ENCODE measurements at regions not wholly inside any gene's neighbourhood (a gene's known extent, or its start where the extent isn't known, plus 50 kb on each side); places are given as distances from the start of the nearest gene placed in this dataset.

DNA sequence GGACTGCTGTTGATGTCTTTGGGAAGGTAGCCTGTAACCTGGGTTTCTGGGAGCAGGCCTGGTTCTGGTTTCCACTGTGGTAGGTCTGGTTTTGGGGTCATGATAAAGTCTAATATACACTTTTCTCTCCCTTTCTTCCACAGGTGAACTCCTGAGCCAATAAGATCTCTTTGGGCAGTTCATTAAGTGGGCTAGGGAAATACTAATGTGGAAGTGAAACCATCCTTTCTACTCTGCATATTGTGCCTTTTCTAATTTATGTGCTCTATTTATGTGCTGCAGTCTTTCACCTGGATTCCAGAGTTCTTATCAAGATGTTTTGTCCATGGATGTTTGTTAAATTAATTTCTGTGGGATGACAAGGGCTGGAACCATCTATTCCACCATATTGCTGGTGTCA is 165.7 kb upstream of the PTPRK start (continued):
- TF ChIP-seq, protein P1, sequence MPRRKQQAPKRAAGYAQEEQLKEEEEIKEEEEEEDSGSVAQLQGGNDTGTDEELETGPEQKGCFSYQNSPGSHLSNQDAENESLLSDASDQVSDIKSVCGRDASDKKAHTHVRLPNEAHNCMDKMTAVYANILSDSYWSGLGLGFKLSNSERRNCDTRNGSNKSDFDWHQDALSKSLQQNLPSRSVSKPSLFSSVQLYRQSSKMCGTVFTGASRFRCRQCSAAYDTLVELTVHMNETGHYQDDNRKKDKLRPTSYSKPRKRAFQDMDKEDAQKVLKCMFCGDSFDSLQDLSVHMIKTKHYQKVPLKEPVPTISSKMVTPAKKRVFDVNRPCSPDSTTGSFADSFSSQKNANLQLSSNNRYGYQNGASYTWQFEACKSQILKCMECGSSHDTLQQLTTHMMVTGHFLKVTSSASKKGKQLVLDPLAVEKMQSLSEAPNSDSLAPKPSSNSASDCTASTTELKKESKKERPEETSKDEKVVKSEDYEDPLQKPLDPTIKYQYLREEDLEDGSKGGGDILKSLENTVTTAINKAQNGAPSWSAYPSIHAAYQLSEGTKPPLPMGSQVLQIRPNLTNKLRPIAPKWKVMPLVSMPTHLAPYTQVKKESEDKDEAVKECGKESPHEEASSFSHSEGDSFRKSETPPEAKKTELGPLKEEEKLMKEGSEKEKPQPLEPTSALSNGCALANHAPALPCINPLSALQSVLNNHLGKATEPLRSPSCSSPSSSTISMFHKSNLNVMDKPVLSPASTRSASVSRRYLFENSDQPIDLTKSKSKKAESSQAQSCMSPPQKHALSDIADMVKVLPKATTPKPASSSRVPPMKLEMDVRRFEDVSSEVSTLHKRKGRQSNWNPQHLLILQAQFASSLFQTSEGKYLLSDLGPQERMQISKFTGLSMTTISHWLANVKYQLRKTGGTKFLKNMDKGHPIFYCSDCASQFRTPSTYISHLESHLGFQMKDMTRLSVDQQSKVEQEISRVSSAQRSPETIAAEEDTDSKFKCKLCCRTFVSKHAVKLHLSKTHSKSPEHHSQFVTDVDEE (CRISPR knock-in tag; IDR thresholded peaks at IDR 0.05) = no peak

DNA sequence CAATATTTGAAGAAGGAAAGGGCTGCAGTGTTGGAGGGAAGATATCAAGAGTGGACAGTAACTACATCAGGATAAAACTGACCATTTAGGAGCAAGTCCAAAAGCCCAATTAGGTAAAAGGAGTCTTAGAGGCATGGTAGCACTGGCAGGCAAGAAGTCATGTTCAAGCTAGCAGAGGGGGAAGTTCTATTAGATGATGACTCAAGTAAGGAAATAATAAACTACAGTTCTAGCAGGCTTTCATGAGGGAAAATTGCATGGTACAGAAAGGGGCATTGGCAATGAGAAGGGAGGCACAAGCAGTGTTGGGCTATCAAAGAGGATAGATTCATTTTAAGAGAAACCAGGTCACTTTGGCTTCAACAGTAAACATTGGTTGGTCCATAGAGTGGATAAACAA is 156.1 kb upstream of the PTPRK start:
- TF ChIP-seq, protein P2, sequence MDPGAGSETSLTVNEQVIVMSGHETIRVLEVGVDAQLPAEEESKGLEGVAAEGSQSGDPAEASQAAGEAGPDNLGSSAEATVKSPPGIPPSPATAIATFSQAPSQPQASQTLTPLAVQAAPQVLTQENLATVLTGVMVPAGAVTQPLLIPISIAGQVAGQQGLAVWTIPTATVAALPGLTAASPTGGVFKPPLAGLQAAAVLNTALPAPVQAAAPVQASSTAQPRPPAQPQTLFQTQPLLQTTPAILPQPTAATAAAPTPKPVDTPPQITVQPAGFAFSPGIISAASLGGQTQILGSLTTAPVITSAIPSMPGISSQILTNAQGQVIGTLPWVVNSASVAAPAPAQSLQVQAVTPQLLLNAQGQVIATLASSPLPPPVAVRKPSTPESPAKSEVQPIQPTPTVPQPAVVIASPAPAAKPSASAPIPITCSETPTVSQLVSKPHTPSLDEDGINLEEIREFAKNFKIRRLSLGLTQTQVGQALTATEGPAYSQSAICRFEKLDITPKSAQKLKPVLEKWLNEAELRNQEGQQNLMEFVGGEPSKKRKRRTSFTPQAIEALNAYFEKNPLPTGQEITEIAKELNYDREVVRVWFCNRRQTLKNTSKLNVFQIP (CRISPR knock-in tag; IDR thresholded peaks at IDR 0.05; ENCODE audit: borderline replicate concordance, low read depth) = no peak
- TF ChIP-seq ZNF8 (CRISPR knock-in tag; IDR thresholded peaks at IDR 0.05) (no peak), ARNTL (CRISPR knock-in tag; IDR thresholded peaks at IDR 0.05; ENCODE audit: borderline replicate concordance, low read depth) (no peak), ZNF70 (CRISPR knock-in tag; IDR thresholded peaks at IDR 0.05) (no peak), SNAI2 (CRISPR knock-in tag; IDR thresholded peaks at IDR 0.05) (no peak), ESRRG (CRISPR knock-in tag; IDR thresholded peaks at IDR 0.05) (no peak), ZC3H10 (CRISPR knock-in tag; IDR thresholded peaks at IDR 0.05) (no peak), ZFP30 (CRISPR knock-in tag; IDR thresholded peaks at IDR 0.05) (no peak), TCF4 (CRISPR knock-in tag; IDR thresholded peaks at IDR 0.05; ENCODE audit: borderline replicate concordance) (no peak), RARB (CRISPR knock-in tag; IDR thresholded peaks at IDR 0.05) (no peak), ZFP3 (CRISPR knock-in tag; IDR thresholded peaks at IDR 0.05) (no peak), ISL1 (CRISPR knock-in tag; IDR thresholded peaks at IDR 0.05) (no peak), BACH2 (CRISPR knock-in tag; IDR thresholded peaks at IDR 0.05; ENCODE audit: borderline replicate concordance) (no peak), ZNF565 (CRISPR knock-in tag; conservative IDR thresholded peaks at IDR 0.05; ENCODE audit: low read depth) (no peak), CSDC2 (CRISPR knock-in tag; IDR thresholded peaks at IDR 0.05) (no peak)
- TF ChIP-seq, protein P3, sequence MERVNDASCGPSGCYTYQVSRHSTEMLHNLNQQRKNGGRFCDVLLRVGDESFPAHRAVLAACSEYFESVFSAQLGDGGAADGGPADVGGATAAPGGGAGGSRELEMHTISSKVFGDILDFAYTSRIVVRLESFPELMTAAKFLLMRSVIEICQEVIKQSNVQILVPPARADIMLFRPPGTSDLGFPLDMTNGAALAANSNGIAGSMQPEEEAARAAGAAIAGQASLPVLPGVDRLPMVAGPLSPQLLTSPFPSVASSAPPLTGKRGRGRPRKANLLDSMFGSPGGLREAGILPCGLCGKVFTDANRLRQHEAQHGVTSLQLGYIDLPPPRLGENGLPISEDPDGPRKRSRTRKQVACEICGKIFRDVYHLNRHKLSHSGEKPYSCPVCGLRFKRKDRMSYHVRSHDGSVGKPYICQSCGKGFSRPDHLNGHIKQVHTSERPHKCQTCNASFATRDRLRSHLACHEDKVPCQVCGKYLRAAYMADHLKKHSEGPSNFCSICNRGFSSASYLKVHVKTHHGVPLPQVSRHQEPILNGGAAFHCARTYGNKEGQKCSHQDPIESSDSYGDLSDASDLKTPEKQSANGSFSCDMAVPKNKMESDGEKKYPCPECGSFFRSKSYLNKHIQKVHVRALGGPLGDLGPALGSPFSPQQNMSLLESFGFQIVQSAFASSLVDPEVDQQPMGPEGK (CRISPR knock-in tag; IDR thresholded peaks at IDR 0.05; ENCODE audit: borderline replicate concordance) = no peak
- TF ChIP-seq, protein P4, sequence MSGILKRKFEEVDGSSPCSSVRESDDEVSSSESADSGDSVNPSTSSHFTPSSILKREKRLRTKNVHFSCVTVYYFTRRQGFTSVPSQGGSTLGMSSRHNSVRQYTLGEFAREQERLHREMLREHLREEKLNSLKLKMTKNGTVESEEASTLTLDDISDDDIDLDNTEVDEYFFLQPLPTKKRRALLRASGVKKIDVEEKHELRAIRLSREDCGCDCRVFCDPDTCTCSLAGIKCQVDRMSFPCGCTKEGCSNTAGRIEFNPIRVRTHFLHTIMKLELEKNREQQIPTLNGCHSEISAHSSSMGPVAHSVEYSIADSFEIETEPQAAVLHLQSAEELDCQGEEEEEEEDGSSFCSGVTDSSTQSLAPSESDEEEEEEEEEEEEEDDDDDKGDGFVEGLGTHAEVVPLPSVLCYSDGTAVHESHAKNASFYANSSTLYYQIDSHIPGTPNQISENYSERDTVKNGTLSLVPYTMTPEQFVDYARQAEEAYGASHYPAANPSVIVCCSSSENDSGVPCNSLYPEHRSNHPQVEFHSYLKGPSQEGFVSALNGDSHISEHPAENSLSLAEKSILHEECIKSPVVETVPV (CRISPR knock-in tag; IDR thresholded peaks at IDR 0.05) = no peak
- TF ChIP-seq, protein P5, sequence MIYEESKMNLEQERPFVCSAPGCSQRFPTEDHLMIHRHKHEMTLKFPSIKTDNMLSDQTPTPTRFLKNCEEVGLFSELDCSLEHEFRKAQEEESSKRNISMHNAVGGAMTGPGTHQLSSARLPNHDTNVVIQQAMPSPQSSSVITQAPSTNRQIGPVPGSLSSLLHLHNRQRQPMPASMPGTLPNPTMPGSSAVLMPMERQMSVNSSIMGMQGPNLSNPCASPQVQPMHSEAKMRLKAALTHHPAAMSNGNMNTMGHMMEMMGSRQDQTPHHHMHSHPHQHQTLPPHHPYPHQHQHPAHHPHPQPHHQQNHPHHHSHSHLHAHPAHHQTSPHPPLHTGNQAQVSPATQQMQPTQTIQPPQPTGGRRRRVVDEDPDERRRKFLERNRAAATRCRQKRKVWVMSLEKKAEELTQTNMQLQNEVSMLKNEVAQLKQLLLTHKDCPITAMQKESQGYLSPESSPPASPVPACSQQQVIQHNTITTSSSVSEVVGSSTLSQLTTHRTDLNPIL (CRISPR knock-in tag; IDR thresholded peaks at IDR 0.05; ENCODE audit: low read depth) = no peak
- TF ChIP-seq, protein P1 (CRISPR knock-in tag; IDR thresholded peaks at IDR 0.05) = no peak
- ATAC-seq = no peak

Measured in SK-N-SH treated with all-trans-retinoic acid at 6 μM for 48 hours (cell line).